Kidney epithelial cell (primary cell): ENCODE measurements at regions not wholly inside any gene's neighbourhood (a gene's known extent, or its start where the extent isn't known, plus 50 kb on each side); places are given as distances from the start of the nearest gene placed in this dataset.

Experiments used
- DNase-seq: peaks from one replicate; pipeline ENCODE4 v3.0.0-alpha.2; 2010; ENCODE audit warnings: low read depth
- H3K27me3 ChIP-seq: 2 replicates; pipeline ENCODE4 v1.6.0; 2011; ENCODE audit warnings: low read length; ENCODE audit not compliant: control insufficient read depth, insufficient read depth
- H3K36me3 ChIP-seq: 2 replicates; pipeline ENCODE4 v1.5.1; 2011; ENCODE audit warnings: low read length; ENCODE audit not compliant: control insufficient read depth, insufficient read depth
- H3K4me3 ChIP-seq: 2 replicates; pipeline ENCODE4 v1.5.1; 2011; ENCODE audit warnings: low read depth, mild to moderate bottlenecking, control low read depth, low read length
- CTCF ChIP-seq: IDR thresholded peaks from 2 replicates; pipeline ENCODE4 v1.5.1; 2011; ENCODE audit warnings: mild to moderate bottlenecking, moderate library complexity, low read length, control low read depth, inconsistent platforms; ENCODE audit not compliant: insufficient read depth, poor library complexity, severe bottlenecking

GRCh38 chr1:73907051-73907450 lies 290.9 kb downstream of the LRRIQ3 start:
- no peaks in the 10 kb centered on the region for H3K27me3 ChIP-seq
- no peak for TF ChIP-seq CTCF
- no peak for DNase-seq
- no peaks in the 10 kb centered on the region for H3K36me3 ChIP-seq
- H3K4me3 ChIP-seq, result no peak overlapping the region

DNA sequence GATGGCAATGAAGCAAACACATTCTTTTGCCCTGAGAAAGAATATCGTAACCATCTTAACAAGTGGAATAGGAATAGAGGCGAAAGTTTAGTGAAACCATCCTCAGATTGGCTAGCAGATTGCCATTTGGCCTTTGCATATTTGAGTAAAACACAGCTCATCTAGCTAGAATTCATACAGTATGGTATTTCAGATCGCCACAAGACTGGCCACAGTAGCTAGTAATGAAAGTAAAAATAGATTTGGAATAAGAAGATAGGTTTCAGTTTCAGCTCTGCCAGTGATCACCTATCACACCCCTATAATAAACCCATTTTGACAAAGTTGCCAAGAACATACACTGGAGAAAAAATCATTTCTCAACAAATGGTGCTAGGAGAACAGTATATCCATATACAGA lies 294.9 kb downstream of the LRRIQ3 start:
- no peak for TF ChIP-seq CTCF
- H3K36me3 ChIP-seq, result no peaks in the 10 kb centered on the region
- H3K27me3 ChIP-seq, result no peaks in the 10 kb centered on the region
- no peak overlapping the region for H3K4me3 ChIP-seq
- DNase-seq, result no peak

GRCh38 chr1:73901738-73902137 lies 296.2 kb downstream of the LRRIQ3 start:
- TF ChIP-seq CTCF, result no peak
- DNase-seq, result no peak
- no peaks in the 10 kb centered on the region for H3K36me3 ChIP-seq
- H3K27me3 ChIP-seq, result no peaks in the 10 kb centered on the region
- no peak overlapping the region for H3K4me3 ChIP-seq

DNA sequence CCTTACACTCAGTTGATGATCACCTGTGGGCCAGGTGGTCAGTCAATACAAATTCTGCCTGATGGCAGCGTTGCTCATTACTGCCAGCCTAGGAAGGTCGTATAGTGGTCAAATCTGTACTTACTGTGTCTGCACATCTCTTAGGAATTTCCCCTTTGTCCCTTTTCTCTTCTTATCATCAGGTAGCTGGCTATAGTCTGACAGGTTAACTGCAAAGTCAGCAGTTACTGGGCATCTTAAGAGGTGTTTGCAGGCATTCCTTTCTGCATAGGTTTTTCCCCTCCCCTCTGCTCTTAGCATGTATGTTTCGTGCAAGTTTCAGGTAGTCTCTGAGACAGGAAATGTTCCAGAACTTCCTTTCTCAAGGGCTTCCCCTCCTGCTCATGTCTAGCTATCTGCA lies 298.7 kb downstream of the LRRIQ3 start:
- no peak for DNase-seq
- Histone ChIP-seq H3K27me3 (no peaks in the 10 kb centered on the region), H3K36me3 (no peaks in the 10 kb centered on the region), H3K4me3 (no peak overlapping the region)
- no peak for TF ChIP-seq CTCF

DNA sequence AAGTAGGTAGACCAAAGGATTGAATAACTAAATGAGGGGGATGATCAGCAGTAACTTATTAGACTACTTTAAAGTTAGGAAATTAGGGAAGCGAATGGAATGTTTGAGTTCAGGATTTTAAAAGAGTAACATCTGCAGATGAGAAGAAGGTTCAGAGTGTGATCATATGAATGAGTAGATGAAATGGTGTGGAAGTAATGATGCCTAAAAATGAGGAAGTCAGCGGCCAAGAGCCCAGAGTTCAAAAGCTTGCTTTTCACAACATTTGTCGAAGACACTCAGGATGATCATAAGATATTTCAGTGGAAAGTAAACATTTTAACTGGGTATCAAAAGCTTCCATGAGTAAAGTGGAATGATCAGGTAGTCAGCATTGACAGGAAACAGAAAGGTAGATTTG lies 299.4 kb downstream of the LRRIQ3 start:
- no peak for DNase-seq
- Histone ChIP-seq H3K4me3 (no peak overlapping the region), H3K36me3 (no peaks in the 10 kb centered on the region), H3K27me3 (no peaks in the 10 kb centered on the region)
- no peak for TF ChIP-seq CTCF

- no peak for DNase-seq
- Histone ChIP-seq H3K27me3 (no peaks in the 10 kb centered on the region), H3K4me3 (no peak overlapping the region), H3K36me3 (no peaks in the 10 kb centered on the region)
- no peak for TF ChIP-seq CTCF
Measured at GRCh38 chr1:73887412-73887811, 310.6 kb downstream of the LRRIQ3 start.
